Urothelium cell line (cell line): ENCODE measurements at regions not wholly inside any gene's neighbourhood (a gene's known extent, or its start where the extent isn't known, plus 50 kb on each side); places are given as distances from the start of the nearest gene placed in this dataset.

Experiments used
- DNase-seq: peaks from one replicate; pipeline ENCODE4 v3.0.0; 2011; ENCODE audit warnings: low spot score, mixed read lengths
- FAIRE-seq: peaks from 2 replicates; lab custom pipeline; 2011; peaks lifted over from hg19 to GRCh38; lab: Jason Lieb, UNC

DNA sequence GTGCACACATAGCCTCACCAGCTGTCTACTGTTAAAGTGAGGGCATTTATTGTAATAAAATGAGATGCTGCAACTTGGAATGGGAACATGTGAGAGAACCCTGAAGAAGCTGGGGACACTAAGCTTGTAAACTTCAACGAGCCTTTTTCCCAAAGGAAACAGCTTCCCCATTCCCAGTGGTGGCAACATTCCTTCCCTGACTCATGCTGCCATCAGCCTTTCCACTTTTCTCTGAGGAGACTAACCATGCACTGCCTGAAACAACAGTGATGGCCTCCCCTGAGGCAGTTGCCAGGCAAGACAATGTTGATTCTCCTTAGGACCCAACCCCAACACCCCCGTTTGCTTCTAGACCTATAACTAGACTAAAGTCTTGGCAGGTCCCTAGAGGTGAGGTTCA lies 928.3 kb downstream of the GLUD2 start:
- FAIRE-seq (no peak), DNase-seq (no peak)

DNA sequence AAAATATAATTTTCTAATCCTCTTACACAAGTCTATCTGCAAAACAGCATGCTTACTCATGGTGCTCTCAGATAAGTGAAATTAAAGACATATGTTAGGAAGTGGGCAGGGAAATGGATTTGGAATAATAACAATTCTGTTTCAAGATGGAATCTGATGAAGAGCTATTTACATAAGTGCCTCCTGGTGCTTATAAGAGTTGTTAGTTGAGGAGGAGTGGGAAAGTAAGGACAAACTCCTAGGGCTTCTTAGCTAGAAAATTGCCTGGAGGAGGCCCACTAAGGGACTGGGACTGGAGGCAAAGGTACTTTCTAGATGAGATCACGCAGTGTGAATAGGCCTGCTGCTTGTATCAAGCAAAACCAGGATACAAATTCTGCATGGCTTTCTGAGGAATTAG lies 939.8 kb downstream of the GLUD2 start:
- FAIRE-seq = no peak
- DNase-seq = no peak

DNA sequence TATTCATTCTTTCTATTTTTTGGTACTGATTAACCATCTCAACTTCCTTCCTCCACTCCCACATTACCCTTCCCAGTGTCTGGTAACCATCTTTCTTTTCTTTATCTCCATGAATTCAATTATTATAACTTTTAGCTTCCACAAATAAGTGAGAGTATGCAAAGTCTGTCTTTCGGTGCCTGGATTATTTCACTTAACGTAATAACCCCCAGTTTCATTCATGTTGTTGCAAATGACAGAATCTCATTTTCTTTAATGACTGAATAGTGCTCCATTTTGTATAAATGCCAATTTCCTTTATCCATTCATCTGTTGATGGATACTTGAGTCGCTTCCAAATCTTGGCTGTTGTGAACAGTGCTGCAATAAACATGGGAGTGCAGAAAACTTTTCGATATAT lies 940.4 kb downstream of the GLUD2 start:
- no peak for DNase-seq
- no peak for FAIRE-seq

DNA sequence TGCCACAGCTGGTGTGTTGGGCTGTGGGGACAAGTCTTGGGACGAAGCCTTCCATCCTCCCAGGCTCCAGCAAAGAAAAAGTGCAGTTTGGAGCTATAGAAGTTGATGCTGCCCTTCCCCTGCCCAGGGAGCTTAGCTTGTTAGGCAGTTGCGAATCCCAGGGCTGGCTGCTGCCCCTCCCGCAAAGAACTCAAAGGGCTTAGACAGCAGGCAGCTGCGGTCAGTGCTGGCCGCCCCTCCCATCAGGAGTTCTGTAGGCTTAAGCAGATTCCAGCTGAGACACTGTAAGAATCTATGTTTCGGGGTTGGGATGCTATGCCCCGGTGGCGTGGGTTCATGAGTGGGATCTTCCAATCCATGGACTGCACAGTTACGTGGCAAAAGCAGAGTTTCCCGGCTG lies 956.7 kb downstream of the GLUD2 start:
- FAIRE-seq (no peak), DNase-seq (no peak)

DNA sequence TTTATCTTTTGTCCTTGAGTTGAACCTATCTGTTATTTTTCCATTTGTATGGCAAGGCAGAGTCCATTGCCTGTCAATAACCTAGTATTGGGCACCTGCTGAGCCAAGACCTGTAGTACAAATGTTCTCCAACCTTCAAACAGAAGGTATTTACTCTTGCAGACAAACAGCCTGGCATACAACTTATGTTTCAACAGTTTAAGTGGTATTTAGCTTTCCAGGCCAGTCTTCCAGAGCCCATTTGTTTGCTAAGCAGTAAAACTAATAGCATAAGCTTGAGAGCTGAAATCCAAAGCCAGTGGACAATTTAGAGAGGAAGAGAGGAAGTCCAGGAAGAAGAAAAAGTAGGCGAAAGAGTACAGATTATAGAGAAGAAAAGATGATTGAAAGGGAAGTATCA lies 979.3 kb downstream of the GLUD2 start:
- DNase-seq = no peak
- FAIRE-seq = no peak

DNA sequence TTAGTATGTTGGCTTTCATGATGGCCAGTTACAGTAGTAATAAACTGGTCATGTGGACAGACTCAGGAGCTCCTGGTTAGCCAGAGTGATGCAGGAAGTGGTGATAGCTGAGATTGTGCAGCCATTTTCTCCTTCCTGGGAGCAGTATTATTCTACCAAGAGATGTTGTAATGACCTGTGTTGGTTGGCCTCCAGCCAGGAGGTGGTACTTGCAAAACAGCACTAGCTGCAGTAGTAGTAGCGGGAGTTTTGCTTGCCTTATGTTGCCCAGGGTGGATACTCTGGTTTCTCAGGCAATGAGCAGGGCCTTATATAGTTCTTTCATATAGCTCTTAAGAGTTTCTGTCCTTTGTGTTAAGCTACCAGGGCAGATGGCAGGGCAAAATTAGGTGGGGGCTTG lies 998.8 kb downstream of the GLUD2 start:
- no peak for DNase-seq
- FAIRE-seq = no peak

DNA sequence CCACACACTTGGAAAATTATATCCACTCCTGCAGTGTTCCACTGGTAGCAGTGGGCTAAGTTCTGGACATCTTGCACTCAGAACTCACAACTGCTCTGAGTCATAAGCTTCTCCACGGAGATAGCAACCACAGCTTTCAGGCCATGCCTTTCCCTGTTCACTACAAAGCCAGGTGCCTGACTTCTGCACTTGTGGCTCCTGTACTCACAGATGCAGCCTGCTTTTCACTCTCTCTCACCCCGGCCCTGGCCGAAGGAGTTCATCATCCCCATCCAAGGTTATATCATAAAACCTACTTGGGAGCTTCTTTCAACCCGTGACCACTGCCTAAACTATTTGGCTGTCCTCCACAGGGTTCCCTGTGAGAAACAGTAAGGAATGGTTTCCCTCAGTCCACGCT lies 999.4 kb downstream of the GLUD2 start:
- FAIRE-seq = no peak

DNA sequence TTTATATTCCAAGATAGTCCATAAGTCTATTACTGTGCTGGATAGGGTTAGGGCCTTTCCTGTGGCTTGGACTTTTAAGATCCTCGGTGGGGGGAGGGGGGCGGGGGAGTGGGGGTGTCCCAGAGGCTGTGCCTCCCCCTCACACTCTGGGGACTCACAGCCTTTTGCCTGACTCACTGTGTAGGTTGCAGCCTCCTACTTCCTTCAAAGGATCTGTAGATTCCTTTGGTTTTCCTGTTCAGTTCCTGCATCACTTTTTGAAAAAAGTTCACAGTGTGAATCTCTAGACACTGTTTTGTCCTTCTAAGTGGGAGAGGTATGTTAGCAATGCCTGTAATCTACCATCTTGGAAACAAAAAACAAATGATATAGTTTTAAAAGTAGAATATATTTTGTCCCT lies 999.9 kb downstream of the GLUD2 start:
- no peak for FAIRE-seq

More for the DNA sequence above, 999.4 kb downstream of the GLUD2 start:
- DNase-seq = no peak

DNA sequence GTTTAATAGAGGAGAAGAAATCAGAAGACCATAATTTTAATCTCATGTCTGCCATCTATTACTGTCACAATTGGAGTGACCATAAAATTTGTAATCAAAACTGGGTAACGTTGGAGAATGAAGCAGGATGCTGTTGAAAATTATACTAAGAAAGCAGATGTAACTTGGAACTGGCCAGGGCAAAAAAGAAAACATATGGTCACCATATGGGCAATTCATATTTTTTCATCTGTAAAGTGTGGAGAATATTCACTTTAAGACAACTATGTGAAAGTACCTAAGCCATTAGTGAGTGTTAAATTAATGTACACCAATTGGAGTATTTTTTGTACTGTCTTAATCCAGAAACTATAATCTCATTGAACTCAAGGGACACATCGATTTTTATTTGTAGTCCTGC lies 1008.0 kb downstream of the GLUD2 start:
- DNase-seq = no peak
- FAIRE-seq = no peak

More for the DNA sequence above, 999.9 kb downstream of the GLUD2 start:
- DNase-seq = peak; percentile 1

DNA sequence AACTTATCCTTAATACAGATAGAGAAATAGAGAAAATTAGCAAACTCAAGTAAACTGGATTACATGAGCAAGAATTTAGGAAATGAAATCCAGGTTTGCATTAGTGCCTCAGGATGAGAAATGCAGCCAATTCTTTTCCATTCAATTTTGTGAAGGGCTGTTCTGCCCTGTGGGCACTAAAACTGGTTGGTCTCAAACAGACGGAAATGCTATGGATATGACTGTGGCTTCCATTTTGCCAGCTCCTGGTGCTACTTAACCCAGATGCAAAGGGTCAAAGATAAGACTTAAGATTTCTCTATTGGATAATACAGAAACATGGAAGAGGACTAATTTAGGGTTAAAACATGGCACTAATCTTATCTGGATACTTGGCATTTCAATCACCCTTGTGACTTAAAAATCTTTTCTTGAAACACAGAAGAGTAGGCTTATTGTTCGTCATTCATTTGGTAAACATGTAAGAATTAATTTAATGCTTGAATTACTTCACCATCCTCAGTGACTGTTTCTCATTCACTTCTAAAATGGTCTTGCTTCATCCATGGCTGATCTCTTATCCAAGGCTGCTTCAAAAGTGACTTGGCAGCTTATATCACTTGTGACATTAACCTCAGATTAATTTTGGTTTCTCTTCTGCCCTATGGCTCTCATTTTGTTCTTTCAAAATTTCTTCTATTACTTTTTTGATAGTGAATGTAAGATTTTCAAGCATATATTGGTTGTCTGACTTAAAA lies 1008.7 kb downstream of the GLUD2 start:
- DNase-seq = no peak
- FAIRE-seq = no peak

DNA sequence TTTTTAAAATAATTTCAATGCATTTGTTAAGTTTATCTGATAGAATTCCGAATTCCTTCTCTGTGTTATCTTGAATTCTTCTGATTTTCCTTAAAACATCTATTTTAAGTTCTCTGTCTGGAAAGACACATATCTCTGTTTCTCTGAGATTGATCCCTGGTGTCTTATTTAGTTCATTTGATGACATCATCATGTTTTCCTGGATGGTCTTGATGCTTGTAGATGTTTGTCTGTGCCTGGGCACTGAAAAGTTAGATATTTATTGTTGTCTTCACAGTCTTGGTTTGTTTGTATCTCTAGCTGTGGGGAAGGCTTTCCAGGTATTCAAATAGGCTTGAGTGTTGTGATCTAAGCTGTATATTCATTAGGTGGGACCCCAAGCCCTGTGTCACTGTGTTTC lies 1028.8 kb downstream of the GLUD2 start:
- no peak for FAIRE-seq
- no peak for DNase-seq

DNA sequence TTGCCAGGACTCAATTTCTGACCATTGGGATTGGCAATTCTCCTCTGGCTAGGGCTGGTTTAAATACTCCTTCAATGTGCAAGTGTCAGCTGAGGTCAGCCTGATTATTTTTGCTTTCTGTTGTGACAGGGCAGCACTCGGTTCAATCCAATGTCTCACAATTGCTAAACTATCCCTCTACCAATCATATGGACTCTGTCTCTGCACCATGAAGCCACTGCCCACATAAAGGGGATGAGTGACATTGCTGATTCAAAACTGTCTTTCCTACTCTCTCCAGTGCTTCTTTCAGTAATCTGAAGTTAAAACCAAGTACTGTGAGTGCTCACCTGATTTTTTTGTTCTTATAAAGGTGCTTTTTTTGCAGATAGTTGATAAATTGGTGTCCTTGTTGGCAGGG lies 1030.7 kb downstream of the GLUD2 start:
- DNase-seq (no peak), FAIRE-seq (no peak)

DNA sequence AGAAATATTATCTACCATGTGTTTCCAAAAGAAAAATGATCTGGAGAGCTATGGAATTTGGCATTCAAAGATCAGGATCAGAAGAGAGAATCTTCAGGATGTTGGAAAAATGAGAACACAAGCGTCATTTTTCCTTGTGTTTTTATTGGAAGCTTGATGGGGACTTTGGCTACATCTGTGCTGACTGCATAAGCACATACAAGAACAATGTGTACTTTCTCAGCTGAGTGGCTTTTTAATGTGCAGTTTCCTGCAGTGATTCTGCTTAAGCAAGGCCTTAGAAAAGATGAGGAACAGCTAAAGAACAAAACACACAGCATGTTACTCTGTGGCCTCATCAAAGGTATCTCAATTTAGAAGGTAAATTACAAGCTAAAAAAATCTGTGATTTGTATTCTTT lies 1039.9 kb downstream of the GLUD2 start:
- FAIRE-seq (no peak), DNase-seq (no peak)

DNA sequence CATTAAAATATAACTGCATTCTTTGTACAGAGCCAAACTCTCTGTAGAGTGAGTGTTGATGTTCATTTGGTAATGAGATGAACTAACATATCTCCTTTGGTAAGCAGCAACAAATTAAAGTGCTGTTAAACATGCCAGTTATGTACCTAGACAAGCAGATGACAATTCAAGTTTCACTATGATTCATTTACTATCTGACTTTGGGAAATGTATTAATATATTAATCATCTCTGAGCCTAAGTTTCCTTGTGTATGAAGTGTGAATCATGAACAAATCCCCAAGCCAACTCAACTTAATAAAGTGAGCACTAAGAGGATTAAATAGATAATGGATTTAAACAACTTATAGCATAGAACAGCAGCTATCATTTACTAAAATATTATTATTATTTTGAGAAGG lies 1044.2 kb downstream of the GLUD2 start:
- FAIRE-seq (no peak), DNase-seq (no peak)

DNA sequence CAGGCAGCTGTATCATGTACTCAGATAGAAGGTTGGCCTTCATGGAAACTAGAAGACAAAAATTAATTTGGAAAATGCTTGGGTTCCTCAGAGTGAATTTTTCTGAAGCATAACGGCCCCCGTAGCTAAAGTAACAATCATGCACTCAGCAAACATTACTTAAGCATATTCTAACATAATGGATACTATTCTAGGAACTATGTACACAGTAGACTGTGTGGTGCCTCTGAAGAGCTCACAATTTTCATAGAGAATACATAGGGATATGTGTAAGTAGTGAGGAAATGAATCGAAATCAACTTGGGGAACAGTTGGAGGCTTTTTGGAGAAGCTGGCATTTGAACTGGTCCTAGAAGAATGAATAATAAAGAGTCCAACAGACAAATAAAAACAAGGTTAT lies 1045.0 kb downstream of the GLUD2 start:
- FAIRE-seq (no peak), DNase-seq (no peak)

DNA sequence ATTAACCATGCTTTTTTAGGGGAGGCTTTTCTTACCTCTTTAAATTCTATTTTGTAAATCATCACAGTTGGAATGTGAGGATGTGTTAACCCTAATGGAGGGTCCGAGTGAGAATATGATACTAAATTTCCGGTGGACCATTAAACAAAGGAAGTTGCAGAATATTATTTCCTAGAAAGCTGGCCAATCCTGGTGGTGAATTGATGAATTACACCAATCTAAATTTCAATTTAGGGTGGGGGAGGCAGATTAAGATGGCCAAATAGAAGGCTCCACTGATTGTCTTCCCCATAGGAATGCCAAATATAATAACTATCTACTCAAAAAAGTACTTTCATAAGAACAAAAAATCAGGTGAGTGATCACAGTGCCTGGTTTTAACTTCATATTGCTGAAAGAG lies 1045.6 kb downstream of the GLUD2 start:
- DNase-seq = no peak
- FAIRE-seq = no peak

DNA sequence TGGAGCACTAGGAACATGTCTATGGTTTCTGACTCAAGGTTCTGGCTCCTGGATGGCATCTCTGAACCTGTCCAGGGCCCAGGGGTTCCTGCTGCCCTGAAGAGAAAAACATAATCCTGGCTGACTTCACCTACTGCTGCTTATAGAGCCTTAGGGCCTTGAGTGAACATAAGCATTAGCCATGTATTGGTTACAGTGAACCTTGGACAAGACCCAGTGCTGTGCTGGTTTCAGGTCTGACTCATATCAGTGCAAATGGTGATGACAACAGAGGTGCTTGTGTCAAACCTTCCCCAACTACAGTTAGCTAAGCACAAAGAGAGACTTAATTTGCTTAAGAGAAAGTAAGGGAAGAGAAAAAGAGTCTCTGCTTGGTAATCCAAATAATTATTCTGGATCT lies 1047.2 kb downstream of the GLUD2 start:
- no peak for FAIRE-seq

DNA sequence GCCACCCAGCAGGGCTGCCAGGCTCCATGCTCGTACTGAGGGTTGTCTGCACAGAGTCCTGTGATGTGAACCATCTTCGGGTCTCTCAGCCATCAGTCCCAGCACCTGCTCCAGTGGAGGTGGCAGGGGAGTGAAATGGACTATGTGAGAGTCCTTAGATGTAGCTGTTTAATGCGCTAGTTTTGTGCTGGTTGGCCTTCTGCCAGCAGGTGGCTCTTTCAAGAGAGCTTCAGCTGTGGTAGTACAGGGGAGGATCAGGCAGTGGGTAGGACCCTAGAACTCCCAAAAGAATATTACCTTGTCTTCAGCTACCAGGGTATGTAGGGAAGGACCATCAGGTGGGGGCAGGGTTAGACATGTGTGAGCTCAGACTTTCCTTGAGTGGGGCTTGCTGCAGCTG lies 1066.0 kb downstream of the GLUD2 start:
- FAIRE-seq (no peak), DNase-seq (no peak)

More for the DNA sequence above, 1047.2 kb downstream of the GLUD2 start:
- no peak for DNase-seq

DNA sequence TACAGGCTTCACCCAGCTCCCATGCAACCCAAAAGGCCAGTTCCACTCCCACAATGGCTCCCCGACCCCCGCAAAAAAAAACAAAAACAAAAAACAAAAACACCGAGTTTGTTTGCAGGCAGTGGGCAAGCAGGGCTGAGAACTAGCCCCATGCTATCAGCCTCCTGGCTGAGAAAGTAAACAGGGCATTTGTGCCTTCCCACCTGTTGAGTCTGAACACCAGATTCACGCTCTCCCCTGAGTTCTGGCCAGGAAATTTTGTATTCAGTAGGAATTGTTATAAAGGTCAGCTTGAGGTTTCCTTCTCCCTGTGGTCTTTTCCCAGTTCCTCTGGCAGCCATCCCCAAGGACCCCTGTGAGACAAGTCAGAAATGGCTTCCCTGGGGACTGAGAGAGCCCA lies 1066.5 kb downstream of the GLUD2 start:
- FAIRE-seq (no peak), DNase-seq (no peak)

DNA sequence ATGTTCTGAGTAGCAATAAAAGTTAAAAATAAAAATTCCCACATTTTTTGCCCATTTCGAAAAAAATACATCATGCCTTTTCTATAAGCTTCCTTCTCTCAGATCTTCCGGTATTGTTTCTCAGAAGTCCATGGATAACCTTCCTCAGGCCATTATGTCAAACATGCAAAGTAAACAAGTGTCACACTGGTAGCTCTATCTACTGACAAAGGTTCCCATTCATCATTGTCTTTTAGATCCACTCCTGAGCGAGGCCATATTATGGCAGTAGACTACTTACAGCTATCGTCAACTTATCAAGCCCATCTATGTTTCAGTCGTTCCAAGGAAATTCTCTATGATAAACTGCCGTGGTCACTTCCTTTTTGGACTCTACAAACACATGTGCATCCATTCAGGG lies 1068.2 kb downstream of the GLUD2 start:
- no peak for DNase-seq
- FAIRE-seq = no peak

DNA sequence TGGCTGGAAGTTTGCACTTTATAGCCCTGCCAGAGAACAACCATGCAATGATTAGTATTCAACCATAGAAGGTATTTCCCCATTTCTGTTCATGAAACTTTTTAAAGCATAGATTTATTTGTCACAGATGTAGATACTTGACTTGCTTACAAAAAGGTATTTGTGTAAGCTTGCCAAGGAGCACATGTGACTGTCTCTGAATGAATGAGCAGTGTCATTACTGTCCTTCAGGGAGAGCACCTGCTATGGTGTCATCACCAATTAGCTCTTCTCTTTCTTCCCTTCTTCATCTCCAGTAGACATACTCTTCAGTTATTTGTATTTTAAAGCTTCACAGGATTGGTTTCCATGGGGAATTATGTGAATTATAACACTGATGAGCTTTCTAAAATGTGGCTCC lies 1064.7 kb upstream of the GRIA3 start:
- DNase-seq (no peak), FAIRE-seq (no peak)

DNA sequence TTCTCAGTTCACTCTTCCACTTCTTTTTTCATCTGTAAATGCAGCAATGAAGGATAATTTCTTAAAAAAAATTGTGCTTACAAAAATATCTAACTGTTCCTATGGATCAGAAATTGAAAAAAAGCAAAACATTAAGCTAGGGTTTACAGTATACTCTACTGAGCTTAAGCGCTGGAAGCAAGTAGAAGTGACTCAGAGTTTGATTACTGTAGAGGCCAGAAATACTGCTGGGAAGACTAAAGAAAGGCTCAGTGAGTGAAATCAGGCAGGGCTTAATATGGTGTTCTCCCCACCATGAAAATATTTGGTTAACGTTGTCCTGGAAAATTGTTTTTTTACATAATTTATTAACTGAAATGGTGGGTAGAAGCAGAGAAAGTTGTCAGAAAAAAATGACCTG lies 1061.8 kb upstream of the GRIA3 start:
- FAIRE-seq (no peak), DNase-seq (no peak)

DNA sequence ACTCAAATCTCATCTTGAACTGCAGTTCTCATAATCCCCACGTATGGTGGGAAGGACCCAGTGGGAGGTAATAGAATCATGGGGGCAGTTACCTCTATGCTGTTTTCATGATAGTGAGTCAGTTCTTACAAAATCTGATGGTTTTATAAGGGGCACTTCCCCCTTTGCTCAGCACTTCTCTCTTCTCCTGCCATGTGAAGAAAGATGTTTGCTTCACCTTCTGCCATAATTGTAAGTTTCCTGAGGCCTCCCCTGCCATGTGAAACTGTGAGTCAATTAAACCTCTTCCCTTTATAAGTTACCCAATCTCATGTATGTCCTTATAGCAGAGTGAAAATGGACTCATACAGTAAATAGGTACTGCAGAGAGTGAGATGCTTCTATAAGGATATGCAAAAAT lies 1050.6 kb upstream of the GRIA3 start:
- DNase-seq (no peak), FAIRE-seq (no peak)
